Renal cortex interstitium (tissue), 11 donors: ENCODE measurements at regions not wholly inside any gene's neighbourhood (a gene's known extent, or its start where the extent isn't known, plus 50 kb on each side); places are given as distances from the start of the nearest gene placed in this dataset.
"Not testable (repeated sequence)": the region's sequence is repeated elsewhere in the genome, so short reads cannot be mapped to it uniquely, and the experiment has no call there.

Experiments
- DNase-seq, 11 donors: peaks; one replicate each; pipeline ENCODE4 v3.0.0-alpha.2; 2013; ENCODE audit warnings: low read depth in 9 of 11, low spot score in 4 of 11; ENCODE audit errors: extremely low read depth in 1 of 11

GRCh38 chr2:62654876-62655359 lies 50.6 kb upstream of the EHBP1 start:
- DNase-seq: no peak

DNA sequence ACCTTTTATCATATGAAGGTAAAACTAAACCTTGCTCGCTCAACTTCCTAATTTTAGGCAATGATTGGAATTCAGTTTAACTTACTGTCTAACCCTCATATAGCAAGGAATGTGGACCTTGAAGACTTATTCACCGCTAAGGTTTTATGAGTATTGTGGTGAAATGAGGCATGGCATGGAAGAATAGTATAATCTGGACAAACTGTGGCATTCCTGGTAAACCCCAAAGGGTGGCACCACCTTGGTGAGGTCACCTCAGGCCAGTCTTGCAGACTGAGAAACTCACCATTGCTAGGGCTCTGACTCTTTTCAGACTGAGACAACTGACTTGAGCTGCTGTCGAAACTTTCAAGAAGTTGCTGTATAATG lies 51.1 kb upstream of the EHBP1 start:
- no peak for DNase-seq

GRCh38 chr2:62653582-62654422 lies 51.7 kb upstream of the EHBP1 start:
- DNase-seq: no peak

DNA sequence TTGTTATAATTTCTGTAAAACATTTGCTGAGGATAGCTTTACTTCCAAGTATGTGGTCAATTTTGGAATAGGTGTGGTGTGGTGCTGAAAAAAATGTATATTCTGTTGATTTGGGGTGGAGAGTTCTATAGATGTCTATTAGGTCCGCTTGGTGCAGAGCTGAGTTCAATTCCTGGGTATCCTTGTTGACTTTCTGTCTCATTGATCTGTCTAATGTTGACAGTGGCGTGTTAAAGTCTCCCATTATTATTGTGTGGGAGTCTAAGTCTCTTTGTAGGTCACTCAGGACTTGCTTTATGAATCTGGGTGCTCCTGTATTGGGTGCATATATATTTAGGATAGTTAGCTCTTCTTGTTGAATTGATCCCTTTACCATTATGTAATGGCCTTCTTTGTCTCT lies 56.4 kb upstream of the EHBP1 start:
- DNase-seq: not testable (repeated sequence)

DNA sequence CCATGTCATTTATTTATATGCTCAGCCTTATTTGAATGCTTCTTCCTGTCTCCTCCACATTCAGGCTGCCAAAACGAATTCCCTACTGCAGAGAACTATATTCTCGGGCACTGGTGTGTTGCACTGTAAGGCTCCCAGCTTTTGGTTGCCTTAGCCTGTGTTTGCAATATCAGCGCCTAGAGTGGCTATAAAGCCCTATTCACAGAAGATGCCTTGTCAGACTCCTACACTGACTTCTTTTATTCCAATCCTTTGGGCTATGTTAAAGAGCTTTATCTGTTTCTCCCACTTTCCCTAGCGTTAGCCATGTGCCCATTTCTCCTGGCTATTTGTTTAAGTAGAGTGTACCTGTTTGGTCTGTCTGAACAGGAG lies 62.4 kb upstream of the EHBP1 start:
- no peak for DNase-seq

GRCh38 chr2:62642429-62643099 lies 62.9 kb upstream of the EHBP1 start:
- DNase-seq: no peak

DNA sequence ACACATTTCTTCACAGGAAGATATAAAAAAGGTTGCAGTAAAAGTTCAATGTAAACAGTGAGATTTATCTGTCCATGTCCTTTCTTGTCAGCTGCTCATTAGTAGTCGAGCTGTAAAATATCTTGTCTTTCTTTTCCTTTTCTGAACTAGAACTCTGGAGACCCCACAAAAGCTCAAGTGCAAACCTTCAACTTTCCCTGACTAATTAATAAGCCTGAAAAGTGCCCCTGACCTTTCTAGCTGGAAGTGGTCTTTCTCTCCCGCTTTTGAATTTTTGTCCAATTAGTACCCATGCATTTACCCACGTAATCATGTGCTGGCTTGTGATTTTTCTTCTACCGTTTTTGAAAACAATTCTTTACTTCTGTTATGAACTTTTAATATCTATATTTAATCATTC lies 63.6 kb upstream of the EHBP1 start:
- no peak for DNase-seq

GRCh38 chr2:62641410-62641843 lies 64.1 kb upstream of the EHBP1 start:
- DNase-seq: peak in 2 of 11 donors; percentile 42 to 44

- DNase-seq: no peak
Measured at GRCh38 chr2:62631160-62632085, 74.1 kb upstream of the EHBP1 start.

GRCh38 chr2:62630206-62630605 lies 75.3 kb upstream of the EHBP1 start:
- not testable (repeated sequence) for DNase-seq

- DNase-seq: not testable (repeated sequence)
Measured at GRCh38 chr2:62629310-62629709, 76.2 kb upstream of the EHBP1 start.

DNA sequence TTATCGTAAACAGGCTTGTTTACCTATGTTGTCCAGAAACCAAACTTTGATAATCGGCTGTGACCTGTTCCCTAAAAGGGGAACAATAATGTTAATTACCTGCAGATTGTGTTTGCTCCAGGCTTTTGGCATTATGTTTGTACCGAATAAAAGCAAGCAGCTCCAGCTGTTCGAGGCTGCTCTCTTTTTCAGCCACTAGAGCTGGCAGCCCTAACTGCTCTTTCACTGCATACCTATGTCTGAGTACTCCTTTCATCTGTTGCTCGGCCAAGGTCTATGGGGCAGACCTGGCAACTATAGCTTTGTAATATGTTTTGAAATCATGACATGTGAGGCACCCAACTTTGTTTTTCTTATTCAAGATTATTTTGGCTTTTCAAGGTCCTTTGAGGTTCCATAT lies 77.8 kb upstream of the EHBP1 start:
- no peak for DNase-seq

DNA sequence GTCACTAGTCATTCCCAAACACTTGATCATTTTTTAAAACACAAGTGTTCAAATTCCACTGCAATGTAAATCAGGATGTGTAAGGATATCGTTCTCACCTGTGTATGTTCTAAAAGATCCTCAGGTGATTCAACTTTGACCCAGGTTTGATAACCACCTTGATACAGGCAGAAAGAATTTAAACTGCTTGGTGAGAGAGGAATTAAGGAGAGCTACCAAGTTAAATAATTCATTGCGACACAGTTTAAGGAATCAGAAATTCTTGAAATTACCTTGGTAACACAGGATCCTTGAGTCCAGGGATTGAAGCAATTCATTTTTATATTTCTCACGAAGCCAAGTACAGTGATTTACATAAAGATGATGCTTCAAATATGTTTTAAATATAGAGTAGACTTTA lies 80.7 kb upstream of the EHBP1 start:
- DNase-seq: no peak

GRCh38 chr2:62616486-62616885 lies 89.0 kb upstream of the EHBP1 start:
- DNase-seq: not testable (repeated sequence)

GRCh38 chr2:62611854-62612253 lies 93.7 kb upstream of the EHBP1 start:
- DNase-seq: no peak

GRCh38 chr2:62605471-62605870 lies 99.5 kb upstream of the TMEM17 start:
- not testable (repeated sequence) for DNase-seq

DNA sequence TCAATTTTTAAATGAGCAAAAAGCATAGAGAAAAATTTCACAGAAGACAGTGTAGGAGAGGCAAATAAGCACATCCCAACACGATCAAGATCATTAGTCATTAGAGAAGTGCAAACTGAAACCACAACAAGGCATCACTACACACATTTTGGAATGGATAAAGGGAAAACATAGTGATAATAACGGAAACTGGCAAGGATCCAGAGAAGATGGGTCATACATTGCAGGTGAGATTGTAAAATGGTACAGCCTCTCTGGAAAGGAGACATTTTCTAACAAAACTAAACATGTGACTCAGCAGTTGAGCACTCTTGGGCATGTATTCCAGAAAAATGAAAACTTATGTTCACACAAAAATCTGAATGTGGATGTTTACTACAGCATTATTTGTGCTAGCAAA lies 98.3 kb upstream of the TMEM17 start:
- no peak for DNase-seq

DNA sequence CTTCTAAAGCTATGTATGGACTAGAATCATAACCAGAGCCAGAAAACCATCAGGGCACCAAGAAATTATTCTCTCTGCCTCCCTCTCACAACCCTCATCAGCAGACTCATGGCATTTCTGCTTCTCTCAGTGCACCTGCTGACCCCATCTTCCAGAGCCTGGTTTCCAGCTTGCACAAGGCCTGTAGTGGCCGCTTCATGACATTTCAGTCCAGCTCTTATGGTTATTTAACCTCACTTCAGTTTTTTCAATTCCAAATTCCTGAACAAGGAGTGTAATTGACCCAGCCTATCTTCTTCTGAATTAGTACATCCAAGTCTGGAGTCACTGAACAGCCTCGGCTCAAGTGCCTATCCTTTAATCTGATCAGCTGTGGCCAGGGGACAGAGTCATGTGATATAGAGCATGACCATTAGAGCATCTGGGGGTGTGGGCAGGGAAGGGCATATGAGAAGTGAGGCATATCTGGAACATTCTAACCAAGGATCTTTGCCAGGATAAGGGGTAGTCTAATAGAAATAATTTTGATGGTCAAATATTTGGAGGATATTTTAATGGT lies 97.2 kb upstream of the TMEM17 start:
- DNase-seq: no peak
